ENCODE measurements at regions not wholly inside any gene's neighbourhood (a gene's known extent, or its start where the extent isn't known, plus 50 kb on each side); places are given as distances from the start of the nearest gene placed in this dataset.

GRCh38 chr2:156199588-156199987 is 132.9 kb downstream of the NR4A2 start:
- TF ChIP-seq CTCF (IDR thresholded peaks at IDR 0.05), result no peak
- no peak for TF ChIP-seq POLR2A (IDR thresholded peaks at IDR 0.05)
- no peak for TF ChIP-seq POLR2AphosphoS5 (IDR thresholded peaks at IDR 0.05)

Measured in gastroesophageal sphincter (tissue), 3 donors.